Amniotic epithelial cell (primary cell): ENCODE measurements at regions not wholly inside any gene's neighbourhood (a gene's known extent, or its start where the extent isn't known, plus 50 kb on each side); places are given as distances from the start of the nearest gene placed in this dataset.

ENCODE experiments used
- DNase-seq: peaks from one replicate; pipeline ENCODE4 v3.0.0-alpha.2; 2010; ENCODE audit warnings: low read depth

GRCh38 chr3:104564045-104564643, 802.6 kb upstream of the ALCAM start:
- peak; percentile 51 for DNase-seq

DNA sequence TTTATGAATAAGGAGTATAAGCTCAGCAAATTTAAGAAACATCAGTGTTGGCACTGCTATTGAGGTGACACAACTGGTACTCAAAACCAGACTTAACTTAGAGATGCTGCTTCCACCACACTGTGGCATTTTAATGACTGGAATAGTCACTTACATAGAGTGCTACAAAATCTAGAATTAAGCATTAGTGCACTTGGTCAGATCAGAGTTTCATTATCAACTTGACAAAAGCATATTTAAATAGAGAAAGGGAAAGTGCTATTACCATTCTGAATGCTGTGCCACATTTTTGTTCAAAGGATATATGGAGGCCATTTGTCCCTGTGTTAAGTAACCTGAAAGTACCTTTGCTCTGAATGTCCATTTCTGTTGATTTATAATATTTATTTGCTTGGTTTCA, 800.7 kb upstream of the ALCAM start:
- no peak for DNase-seq

- no peak for DNase-seq
Observed at GRCh38 chr3:104575634-104576033, 791.1 kb upstream of the ALCAM start.

DNA sequence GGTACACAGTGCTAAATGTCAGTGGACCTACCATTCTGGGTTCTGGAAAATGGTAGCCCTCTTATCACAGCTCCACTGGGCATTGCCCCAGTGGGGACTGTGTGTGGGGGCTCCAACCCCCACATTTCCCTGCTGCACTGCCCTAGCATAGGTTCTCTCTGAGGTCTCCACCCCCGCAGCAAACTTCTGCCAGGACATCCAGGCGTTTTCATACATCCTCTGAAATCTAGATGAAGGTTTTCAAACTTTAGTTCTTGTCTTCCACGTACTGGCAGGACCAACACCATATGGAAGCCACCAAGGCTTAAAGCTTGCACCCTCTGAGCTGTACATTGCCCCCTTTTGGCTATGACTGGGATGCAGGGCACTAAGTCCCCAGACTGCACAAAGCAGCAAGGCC, 788.2 kb upstream of the ALCAM start:
- no peak for DNase-seq

GRCh38 chr3:104582092-104582491, 784.6 kb upstream of the ALCAM start:
- DNase-seq: no peak

- no peak for DNase-seq
Observed at GRCh38 chr3:104584682-104585081, 782.0 kb upstream of the ALCAM start.

GRCh38 chr3:104586344-104586743, 780.4 kb upstream of the ALCAM start:
- no peak for DNase-seq

DNA sequence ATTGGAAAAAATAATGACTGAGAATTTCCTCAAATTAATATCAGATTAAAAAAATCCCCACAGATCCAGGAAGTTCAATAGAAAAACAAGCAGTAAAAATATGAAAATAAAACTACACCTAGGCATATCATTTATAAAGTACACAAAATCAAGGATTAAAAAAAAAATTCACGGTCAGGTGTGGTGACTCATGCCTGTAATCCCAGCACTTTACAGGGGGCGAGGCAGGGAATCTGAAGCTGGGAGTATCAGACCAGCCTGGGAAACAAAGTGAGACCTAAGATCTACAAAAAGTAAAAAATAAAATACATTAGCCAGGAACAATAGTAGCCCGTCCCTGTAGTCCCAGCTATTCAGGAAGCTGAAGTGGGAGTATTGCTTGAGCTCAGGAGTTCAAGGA, 778.3 kb upstream of the ALCAM start:
- no peak for DNase-seq

DNA sequence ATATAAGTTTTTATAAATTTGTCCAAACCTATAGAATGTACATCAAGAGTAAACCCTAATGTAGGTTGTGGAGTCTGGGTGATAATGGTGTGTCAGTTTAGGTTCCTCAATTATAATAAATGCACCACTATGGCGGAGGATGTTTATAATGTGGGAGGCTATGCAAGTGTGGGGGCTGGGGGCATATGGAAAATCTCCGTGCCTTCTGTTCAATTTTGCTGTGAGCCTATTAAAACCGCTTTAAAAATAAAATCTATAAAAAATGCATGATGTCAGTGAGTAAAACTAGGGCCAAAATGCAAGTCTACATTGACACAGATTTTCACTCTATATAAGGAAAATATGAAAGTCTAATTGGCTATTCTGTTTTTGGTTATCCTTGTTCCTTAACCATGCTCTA, 774.9 kb upstream of the ALCAM start:
- no peak for DNase-seq

GRCh38 chr3:104594491-104594890, 772.2 kb upstream of the ALCAM start:
- DNase-seq: no peak

GRCh38 chr3:104596054-104596453, 770.7 kb upstream of the ALCAM start:
- no peak for DNase-seq

- peak; percentile 63 for DNase-seq
Observed at GRCh38 chr3:104596551-104596950, 770.2 kb upstream of the ALCAM start.

DNA sequence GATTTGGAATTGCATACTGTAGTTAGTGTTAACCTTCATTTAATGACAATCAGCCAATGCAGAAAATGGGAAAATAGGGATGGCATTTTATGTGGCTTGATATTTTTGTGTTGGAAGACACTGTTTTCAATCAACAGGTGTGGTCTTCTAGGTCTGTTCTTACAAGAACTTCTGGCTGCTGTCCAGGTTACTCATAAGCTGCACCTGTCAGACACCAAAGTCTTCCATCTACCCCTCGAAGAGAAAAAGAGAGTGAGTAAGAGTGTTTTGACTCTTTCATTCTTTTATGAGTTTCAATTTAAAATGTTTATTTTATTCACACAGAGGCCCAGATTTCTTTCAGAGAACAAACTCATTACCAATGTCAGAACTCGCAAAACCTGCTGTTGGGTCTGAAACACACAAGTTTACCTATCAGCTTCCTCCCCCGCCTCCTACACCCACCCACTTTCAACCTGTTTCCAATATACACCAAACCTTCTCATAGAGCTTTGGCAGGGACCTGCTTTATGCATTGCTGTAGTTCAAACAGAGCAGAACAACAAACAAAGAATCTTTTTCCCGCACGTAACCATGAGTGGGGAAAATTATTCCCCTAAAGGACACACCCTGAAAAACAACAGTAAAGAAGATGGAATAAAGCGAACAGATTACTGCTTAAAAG, 767.7 kb upstream of the ALCAM start:
- DNase-seq: no peak

GRCh38 chr3:104604326-104605010, 762.2 kb upstream of the ALCAM start:
- peak; percentile 31 for DNase-seq

GRCh38 chr3:104606812-104607211, 759.9 kb upstream of the ALCAM start:
- no peak for DNase-seq

DNA sequence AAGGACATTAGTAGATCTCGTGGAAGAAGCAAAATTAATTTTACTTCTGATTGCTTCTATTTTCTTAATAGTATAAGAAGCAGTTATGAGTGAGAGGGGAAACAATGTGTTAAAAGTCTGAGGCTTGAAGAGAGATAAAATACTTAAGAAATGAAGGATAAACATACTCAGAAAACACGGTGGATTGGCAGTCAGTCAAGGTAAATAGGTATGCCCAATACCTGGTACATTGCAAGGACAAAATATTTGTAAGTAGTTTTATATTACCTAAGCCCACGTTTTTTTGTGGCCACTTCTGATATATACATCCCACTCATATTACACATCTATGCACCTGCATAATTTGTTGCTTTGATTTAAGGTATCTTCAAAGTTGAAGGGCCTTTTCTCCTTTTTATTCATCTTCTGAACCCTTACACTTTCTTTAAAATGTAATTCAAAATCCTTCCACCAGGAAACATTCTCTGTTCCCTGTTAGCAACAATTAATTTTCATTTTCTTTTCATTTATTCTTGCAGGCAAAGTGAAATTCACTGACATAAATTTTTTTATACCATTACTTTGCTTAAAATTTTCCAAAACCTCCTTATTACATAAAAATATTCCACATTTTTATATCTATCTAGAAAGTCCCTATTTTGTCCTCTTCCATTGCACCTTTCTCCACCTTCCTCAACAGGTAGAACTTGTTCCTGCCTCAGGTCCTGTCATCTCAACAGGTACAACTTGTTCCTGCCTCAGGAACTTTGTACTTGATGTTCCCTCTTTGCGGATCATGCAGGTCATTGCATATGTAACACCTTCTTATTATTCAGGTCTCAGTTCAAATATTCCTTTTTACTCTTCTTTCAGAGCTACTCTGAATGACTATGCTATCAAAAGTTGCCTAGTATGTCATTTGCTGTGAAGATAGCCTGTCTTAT, 755.7 kb upstream of the ALCAM start:
- no peak for DNase-seq

GRCh38 chr3:104612218-104612617, 754.5 kb upstream of the ALCAM start:
- DNase-seq: no peak

- DNase-seq: no peak
Observed at GRCh38 chr3:104614564-104614963, 752.1 kb upstream of the ALCAM start.

DNA sequence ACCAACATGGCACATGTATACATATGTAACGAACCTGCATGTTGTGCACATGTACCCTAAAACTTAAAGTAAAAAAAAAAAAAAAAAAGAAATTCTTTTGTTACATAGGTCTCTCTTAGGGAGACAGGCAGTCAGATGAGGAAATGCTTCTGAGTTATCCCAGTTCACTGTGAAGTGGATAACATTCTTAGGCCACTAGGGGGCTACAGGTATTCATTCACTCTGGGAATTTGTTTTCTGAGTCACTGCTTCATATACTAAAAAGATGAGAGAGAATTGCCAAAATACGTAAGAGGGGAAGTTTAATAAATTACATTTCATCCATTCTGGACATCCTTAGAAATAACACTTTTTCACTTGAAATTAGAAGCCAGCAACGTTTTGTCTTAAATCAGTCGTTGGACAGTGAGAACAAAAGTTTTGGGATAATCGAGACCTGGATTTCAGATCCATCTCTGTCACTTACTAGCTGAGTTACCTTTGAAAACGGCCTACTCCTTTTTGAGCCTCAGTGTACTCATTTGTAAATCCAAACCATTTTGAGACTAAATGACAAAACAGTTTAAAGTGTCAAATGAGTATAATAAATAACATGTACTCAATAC, 738.4 kb upstream of the ALCAM start:
- DNase-seq: peak; percentile 74

GRCh38 chr3:104629038-104629437, 737.7 kb upstream of the ALCAM start:
- peak; percentile 75 for DNase-seq

DNA sequence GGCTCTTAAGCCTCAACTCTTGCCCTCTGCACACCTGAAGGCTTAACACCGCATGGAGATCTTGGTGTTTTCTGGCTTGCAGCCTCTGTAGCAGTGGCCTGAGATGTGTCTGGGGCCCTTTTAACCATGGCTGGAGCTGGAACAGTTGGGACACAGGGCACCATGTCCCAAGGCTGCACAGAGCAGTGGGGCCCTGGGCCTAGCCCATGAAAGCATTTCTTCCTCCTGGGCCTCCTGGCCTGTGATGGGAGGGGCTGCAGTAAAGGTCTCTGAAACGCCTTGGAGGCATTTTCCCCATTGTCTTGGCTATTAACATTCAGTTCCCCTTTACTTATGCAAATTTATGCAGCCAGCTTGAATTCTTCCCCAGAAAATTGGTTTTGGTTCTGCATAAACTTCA, 735.5 kb upstream of the ALCAM start:
- DNase-seq: no peak

GRCh38 chr3:104632521-104632920, 734.2 kb upstream of the ALCAM start:
- DNase-seq: peak; percentile 17
